DMS53 treated with DMSO at 0.1 percent for 48 hours (cell line): ENCODE measurements at regions not wholly inside any gene's neighbourhood (a gene's known extent, or its start where the extent isn't known, plus 50 kb on each side); places are given as distances from the start of the nearest gene placed in this dataset.

Experiments
- DNase-seq: peaks from one replicate; lab custom pipeline; 2025; ENCODE audit not compliant: unreplicated experiment; lab: John Stamatoyannopoulos, UW

- DNase-seq, result no peak
These were observed 53.8 kb downstream of the ADM start for GRCh38 chr11:10358696-10359095.

- DNase-seq, result no peak
These were observed 54.3 kb downstream of the ADM start for GRCh38 chr11:10359171-10359570.

GRCh38 chr11:10360835-10361234 lies 56.0 kb downstream of the ADM start:
- no peak for DNase-seq

GRCh38 chr11:10365045-10365444 lies 60.2 kb downstream of the ADM start:
- DNase-seq, result no peak

- peak; percentile 86 for DNase-seq
These were observed 61.9 kb downstream of the ADM start for GRCh38 chr11:10366568-10367331.

GRCh38 chr11:10371926-10372641 lies 67.2 kb downstream of the ADM start:
- no peak for DNase-seq

- no peak for DNase-seq
These were observed 68.5 kb downstream of the ADM start for GRCh38 chr11:10373340-10373739.

- no peak for DNase-seq
These were observed 69.1 kb downstream of the ADM start for GRCh38 chr11:10373929-10374328.

- DNase-seq, result no peak
These were observed 69.5 kb downstream of the ADM start for GRCh38 chr11:10374386-10374785.

GRCh38 chr11:10375280-10375971 lies 70.6 kb downstream of the ADM start:
- no peak for DNase-seq

- DNase-seq, result no peak
These were observed 71.2 kb downstream of the ADM start for GRCh38 chr11:10376061-10376460.

GRCh38 chr11:10377183-10377582 lies 72.3 kb downstream of the ADM start:
- no peak for DNase-seq

GRCh38 chr11:10378362-10378761 lies 73.5 kb downstream of the ADM start:
- no peak for DNase-seq

- DNase-seq, result no peak
These were observed 74.1 kb downstream of the ADM start for GRCh38 chr11:10379022-10379421.

GRCh38 chr11:10379426-10379825 lies 74.6 kb downstream of the ADM start:
- DNase-seq, result no peak

- peak; percentile 22 for DNase-seq
These were observed 75.0 kb upstream of the AMPD3 start for GRCh38 chr11:10379871-10380568.

GRCh38 chr11:10380921-10381320 lies 74.1 kb upstream of the AMPD3 start:
- no peak for DNase-seq

- no peak for DNase-seq
These were observed 73.3 kb upstream of the AMPD3 start for GRCh38 chr11:10381736-10382135.

GRCh38 chr11:10382518-10382917 lies 72.5 kb upstream of the AMPD3 start:
- DNase-seq, result no peak

GRCh38 chr11:10385696-10386095 lies 69.4 kb upstream of the AMPD3 start:
- no peak for DNase-seq

GRCh38 chr11:10386361-10386760 lies 68.7 kb upstream of the AMPD3 start:
- no peak for DNase-seq
